ENCODE measurements at regions not wholly inside any gene's neighbourhood (a gene's known extent, or its start where the extent isn't known, plus 50 kb on each side); places are given as distances from the start of the nearest gene placed in this dataset.

DNA sequence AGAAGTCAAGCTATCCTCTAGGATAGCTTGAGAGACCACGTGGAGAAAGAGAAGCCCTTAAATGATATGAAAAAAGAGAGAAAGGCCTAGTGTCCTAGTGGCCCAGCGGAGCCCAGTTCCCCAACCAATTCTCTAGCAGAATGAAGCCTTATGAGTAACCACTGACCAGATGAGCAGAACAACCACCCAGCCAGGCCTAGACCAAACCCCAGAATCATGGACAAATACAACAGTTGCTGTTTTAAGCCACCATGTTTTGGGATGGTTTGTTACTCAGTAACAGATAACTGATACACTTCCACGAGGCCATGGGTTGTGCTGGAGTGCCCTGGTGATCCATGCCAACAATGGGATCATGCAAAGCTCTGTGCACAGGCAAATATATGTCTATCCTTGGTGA, 377.1 kb downstream of the SOX9 start:
- DNase-seq (ENCODE audit: low read depth in 2 of 2), result no peak

DNA sequence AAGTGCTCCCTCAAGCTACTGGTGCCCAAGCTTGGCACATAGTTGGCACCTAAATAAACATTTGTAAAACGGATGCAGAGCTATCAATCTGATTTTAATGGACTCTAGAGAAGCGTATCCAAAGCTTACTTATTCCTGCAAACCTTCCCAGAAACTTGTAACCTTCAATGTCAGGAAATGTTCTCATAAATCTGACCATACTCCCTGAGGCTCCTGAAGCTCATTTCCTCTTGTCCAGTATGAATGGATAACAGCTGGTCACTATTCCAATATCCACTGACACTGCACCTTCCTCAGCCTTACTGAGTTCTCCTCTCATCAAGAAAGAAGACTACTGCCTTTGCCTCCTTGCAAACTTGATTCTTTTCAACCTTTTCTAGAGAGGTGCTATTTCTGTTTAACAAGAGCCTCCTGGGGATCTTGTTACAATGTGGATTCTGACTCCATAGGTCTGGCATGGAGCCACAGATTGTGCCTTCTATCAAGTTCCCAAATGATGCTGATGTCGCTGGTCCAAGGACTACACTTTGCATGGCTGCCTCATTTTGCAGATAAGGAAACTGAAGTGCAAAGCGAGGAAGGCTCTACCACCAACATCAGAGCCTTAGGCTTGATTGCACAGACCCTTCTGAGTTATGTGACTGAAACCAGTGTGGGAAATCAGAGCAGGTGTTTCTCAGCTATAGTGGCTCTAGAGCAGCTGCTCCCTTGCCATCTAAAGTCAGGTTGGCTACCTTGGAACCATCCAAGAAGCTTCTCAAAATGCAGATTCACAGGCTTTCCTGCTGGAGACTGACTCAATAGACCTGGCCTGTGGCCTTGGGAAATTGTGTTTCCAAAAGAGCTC, 377.8 kb downstream of the SOX9 start:
- DNase-seq (ENCODE audit: low read depth in 2 of 2), result no peak

DNA sequence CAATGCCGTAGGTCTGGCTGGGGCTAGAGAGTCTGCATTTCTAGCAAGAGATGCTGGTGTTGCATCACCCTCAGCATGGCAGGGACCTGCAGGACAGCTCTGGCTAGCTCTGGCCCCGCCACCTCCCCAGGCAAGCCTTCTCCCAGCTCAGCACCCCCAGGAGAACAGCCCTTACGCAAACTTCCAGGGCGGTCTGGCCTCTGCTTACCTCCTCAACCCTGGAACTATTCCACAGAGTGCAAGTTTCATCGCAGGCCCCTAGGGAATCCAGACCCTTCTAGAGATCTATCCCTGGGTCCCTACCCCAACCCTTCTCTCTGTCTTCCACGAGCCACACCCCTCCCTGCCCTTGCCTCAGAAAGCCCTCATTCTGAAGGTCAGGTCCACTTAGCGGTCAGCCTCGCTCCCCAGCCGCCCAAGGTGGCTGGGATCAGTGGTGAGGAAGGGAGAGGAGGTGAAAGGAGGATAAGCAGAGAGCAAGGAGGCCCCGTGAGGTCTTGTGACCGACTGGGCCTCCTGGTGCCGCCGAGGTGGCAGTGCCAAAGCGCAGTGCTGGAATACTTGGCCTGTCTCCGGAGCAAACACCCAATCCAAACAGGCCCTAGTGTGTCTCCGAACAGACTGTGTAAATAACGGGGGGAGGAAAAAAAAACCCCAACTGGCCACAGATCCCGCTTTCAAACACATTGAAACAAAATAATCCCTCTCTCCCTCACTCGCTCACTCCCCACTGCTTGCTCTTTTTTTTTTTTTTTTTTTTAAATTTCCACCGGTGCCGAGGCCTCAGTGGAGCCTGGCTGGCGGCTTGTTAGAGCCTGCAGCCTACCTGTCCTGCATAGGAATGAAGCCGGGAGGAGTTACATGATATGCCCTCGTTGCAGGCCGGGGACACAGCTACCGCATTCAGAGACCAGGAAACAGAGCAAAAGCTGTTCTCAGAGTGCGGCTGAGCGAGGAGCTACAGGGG, 380.9 kb downstream of the SOX9 start:
- DNase-seq (ENCODE audit: low read depth in 2 of 2), result no peak

DNA sequence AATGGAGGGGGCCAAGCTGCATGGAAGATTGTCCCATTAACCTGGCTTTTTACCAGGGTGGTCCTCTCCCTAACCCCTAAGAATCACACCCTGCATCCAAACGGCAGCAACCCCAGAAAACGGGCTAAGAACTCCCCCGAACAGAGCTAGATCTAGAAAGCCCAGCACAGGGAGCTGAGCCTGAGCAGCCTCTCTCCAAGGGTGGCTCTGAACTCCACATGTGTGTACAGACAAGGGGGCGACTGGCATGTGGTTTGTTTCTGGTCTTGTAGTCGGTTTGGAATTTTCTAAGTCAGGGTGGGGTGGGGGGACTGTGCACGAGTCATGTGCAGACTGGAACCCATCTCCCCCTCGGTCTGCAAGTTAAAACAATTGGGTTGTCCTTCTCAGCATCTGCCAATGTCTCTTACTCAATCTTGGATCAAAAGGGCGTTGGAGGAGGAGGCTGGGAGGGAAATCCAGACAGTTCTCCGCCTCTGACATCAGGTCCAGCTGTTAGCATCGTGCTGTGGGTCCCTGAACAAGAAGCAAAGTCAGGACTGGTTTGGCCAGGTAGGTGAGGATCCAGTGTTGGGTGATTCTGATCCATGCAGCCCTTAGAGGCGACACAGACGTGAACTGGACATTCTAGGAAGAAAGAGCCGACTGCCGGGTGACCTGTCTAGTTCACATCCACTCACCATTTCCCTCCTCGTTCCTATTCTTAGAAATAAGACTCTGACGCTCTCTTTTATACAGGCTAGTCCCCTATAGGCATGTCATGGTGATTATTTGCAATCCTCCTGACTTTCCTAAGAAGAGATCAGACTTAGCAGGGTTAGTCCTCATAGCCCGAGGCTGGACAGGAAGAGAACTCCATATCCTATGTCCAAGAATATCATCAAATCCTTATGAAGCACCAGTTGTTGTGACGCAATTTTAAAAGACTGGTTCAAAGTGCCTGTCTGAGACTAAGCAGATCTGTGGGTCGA, 381.8 kb downstream of the SOX9 start:
- DNase-seq (ENCODE audit: low read depth in 2 of 2), result no peak

DNA sequence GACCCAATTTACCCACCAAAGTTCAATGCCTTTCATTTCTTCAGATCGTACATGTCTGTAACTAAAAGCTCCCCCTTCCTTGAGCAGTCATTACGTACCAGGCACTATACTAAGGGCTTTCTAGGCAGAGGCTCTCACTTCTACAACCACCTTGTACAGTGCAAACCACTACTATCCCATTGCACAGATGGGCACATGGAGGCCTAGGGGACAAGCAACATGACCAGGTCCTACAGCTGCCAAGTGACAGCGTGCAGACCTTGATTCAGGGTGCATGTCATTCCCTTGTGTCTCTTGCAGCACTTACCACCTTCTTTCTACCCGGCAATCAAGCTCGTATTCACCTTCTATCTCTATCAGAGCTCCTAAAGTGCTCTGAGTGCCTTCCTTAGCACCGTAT, 382.7 kb downstream of the SOX9 start:
- DNase-seq (ENCODE audit: low read depth in 2 of 2), result no peak

DNA sequence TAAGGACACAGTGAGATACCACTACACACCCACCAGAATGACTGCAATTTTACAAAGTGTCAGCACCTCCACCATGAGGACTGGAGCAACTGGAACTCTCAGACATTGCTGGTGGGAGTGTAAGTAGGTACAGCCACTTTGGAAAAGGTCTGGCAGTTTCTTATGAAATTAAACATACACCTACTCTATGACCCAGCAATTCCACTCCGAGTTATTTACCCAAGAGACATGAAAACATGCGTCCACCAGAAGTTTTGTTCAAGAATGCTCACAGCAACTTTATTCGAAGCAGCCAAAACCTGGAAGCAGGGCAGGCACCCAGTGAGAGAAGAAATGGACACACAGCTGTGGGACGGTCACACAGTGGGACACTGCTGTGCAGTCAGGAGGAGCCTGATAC, 384.0 kb downstream of the SOX9 start:
- DNase-seq (ENCODE audit: low read depth in 2 of 2), result no peak

DNA sequence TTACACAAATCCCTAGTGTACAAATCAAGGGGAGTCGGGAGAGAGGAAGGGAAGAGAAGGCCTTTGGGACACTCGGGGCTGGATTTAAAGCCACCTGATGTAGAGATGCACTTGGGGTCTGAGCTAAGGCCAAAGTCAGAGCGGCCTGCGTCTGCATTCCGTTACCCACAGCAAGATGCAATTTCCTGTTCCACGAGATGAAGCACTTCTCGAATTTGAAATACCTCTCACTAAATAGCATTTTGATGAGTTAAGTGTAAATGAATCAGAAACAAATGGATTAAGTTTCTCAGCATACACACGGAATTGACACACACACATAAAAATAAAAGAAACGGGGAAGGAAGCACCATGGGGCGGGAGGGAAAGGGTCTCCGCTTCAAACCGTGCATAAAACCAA, 386.0 kb downstream of the SOX9 start:
- no peak for DNase-seq (ENCODE audit: low read depth in 2 of 2)

DNA sequence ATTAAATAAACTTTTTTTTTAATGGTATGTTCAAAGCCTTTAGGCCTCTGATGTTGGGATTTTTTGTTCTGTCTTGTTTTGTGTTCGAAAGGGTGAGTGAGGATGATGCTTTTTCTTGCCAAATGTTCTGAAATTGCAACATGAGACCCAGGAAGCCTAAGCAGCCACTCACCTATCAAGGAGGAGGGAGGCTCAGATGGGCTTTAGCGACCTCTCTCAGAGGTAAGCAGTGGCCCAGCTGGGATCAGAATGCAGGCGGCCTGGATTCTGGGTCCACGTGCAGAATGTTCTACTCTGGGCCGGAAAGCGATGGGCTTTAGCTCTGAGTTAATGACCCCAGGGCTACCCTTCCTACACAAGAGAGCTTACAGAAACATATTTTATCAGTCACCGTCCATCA, 386.6 kb downstream of the SOX9 start:
- no peak for DNase-seq (ENCODE audit: low read depth in 2 of 2)

DNA sequence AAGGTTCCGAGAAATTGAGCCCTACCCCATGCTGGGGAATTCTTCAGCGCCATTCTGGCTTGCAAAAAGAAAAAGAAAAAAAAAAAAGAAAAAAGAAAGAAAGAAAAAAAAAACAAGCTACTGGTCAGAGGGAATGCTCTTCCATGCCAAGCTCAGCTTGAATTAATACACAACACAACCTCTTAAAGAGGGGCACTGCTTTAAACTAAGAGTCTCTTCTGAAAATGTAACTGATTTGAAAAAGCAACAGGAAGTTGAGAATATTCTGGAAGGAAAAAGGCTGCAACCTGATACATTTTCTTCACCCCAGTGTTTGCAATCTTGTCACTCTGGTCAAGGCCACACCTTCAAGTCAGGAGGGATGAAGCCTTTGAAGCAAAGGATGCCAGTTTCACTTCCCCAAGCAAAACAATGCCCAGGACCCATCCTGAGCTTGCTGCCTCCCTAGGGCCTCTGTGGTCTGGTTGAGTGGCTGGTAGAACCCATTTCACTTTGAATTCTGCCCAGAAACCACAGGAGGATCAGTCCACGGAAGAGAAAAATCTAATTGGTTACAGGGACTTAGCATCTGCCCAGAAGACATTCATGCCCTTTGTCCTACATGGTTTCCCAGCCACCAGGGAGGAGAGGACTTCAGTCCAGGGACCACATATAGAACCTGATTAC, 389.7 kb downstream of the SOX9 start:
- no peak for DNase-seq (ENCODE audit: low read depth in 2 of 2)

DNA sequence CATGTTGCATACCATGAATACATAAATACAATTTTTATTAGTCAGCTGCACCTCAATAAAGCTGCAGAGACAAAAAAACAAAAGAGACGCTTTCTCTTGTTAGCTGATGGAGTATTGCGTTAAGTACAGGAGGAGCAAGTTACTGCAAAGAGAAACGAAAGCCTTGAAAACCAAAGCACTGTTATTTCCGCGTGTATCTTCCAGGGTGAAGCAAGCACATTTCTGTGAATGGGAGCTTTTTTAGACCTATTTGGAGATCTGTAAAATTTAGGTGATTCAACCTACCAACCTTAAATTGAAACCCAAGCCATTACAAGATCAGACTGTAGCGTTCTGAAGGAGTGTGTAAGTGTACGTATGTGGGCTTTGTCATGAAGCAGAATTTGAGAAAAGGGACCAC, 390.4 kb downstream of the SOX9 start:
- DNase-seq (ENCODE audit: low read depth in 2 of 2), result no peak

DNA sequence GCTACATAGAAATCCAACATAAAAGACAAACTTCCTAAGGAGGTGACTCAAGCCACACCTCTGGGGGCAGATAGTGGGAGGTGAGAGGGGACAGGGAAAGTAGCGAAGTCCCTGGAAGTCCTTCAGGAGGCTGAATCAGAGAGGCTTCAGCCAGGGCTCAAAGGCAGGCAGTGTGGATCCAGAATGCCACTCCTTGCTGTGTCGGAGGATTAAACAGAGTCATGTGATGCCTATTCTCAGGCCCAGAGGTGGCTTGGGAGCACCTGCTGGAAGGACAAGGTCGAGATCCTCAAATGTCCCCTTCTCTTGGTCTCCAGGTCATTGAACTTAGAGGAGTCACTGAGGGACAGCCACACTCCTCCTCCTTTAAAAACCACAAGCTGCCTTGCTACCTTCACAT, 391.1 kb downstream of the SOX9 start:
- DNase-seq (ENCODE audit: low read depth in 2 of 2), result no peak

DNA sequence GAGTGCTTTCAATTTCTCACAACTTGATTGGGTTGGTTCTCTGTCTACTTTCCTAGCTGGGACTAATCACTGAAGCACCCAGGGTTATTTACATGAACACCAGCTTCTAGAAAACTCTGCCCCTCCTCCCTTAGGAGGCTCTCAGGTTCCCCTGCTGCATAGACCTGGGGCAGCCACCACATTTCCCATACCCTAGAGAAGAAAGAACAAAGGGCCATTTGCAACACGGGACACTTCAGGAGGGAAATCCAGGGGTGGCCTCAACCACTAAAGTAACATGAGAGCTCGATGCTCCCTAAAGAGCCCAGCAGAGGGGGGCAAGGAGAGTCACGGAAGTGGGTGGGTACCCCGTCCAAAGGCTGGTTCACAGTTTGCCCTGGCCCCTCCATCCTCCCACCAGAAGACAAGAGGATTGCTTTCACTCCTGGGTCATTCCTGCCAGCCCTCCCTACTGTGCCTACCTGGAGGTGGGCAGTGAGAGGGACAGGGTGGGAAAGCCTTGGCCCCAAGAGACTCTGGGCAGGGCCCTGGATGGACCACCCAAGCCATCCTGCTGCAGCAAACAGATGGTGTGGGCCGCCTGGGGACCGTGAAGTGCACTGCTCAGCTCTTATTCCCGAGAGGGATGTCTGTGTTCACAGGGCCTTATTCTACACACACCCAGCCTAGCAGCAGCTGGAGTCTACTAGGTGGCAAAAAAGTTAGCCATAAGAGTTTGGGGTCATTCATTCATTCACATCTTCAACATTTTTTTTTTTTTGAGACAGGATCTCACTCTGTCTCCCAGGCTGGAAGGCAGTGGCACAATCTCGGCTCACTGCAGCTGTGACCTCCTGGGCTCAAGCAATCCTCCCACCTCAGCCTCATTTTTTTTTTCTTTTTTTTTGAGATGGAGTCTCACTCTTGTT, 392.1 kb downstream of the SOX9 start:
- DNase-seq (ENCODE audit: low read depth in 2 of 2), result no peak

DNA sequence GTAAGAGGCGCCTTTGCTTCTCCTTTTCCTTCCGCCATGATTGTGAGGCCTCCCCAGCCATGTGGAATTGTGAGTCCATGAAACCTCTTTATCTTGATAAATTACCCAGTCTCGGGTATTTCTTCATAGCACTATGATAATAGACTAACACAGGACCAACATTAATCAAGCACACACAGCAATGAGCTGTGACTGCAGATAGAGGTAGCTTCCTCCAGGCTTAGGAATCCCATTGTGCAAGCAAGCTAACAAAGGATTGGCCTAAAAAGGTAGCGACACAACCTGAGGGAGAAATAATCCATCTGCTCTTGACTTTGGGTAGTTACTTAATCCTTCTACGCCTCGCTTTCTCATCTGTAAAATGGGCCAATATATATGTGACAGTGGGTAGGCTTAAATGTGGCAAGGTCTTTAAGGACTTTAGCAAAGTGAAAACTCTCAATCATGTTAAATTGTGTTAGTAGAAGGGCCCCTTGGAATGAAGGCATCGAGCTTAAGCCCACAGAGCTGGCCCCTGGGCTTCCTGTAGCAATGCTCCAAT, 393.6 kb downstream of the SOX9 start:
- DNase-seq (ENCODE audit: low read depth in 2 of 2), result no peak

DNA sequence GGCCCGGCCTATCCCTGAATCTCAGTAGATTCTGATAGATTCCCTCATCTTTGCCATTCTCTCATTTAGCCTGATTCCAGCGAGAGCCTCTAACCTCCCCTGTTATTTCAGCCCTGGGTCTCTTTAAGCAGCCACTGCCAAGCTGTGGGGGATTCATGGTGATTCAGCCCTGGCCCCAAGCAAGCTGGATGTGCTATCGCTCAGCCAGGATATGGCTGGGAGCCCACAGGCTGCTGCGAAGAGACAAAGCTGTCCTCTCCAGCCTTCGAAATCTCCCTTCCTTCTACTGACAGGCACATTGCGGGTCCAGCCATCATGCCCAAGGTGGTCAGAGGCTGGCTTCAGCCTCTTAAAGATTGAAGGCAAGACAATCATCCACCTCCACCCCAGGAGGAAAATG, 394.1 kb downstream of the SOX9 start:
- no peak for DNase-seq (ENCODE audit: low read depth in 2 of 2)

DNA sequence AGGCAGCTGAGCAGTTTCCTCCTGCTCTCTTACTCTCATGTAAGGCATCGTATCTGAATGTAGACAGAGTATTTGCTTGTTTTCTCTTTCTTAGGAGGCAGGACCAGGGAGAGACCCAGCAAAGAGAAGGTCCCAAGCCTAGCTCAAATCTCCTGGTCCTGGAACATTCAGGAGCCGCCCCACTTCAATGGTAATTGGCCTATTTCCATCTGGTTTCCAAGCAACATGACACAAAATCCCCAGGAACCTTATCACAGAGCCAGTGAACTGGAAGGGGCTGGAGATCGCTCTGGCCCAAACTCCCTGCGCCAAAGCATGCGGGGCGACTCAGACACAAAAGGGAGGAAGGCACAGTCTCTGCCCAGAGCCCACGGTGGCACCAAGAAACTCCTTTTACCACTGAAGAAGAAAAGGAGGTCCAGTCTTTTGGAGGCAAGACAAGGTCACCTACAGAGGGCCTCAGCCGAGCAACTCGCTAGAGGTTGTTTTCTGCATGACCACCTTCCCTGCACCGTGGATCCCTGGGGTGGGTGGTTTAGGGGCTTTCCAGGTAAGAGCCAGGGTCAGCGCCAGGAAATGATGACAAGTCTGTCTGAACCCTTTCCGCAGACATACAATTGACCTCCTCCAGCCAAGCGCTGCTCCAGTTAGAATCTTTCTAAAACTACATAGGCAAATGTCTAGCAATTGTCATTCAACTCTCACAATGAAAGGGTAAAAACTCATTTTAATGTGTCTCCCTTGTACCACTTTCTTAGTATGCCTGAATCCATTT, 394.7 kb downstream of the SOX9 start:
- no peak for DNase-seq (ENCODE audit: low read depth in 2 of 2)

DNA sequence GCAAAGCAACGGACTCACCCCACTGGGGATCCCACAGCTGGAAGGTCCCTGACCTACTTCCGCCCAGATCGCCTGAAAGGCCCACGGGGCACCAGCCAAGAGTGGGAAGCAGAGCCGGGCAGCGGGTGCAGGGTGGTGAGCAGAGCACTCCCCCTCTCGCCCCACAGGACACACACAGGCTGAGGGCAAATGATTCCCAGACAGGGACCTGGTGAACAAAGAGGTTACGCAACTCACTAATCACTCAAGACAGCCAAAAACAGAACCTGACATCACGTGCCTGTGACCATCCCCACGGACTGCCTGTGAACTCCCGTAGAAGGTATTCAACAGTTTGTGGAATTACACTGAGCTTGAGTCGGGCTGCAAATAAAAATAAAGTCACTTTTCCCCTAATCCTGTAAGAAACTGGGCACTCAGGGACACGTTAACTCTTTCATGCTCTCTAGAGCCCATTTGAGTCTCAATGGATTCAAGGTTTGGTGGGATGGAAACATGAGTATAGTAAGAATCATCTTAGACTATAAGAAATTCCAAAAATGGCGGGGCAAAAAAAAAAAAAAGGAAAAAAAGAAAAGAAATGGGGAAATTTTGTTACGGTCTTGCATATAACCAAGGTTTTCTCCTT, 396.1 kb downstream of the SOX9 start:
- no peak for DNase-seq (ENCODE audit: low read depth in 2 of 2)

DNA sequence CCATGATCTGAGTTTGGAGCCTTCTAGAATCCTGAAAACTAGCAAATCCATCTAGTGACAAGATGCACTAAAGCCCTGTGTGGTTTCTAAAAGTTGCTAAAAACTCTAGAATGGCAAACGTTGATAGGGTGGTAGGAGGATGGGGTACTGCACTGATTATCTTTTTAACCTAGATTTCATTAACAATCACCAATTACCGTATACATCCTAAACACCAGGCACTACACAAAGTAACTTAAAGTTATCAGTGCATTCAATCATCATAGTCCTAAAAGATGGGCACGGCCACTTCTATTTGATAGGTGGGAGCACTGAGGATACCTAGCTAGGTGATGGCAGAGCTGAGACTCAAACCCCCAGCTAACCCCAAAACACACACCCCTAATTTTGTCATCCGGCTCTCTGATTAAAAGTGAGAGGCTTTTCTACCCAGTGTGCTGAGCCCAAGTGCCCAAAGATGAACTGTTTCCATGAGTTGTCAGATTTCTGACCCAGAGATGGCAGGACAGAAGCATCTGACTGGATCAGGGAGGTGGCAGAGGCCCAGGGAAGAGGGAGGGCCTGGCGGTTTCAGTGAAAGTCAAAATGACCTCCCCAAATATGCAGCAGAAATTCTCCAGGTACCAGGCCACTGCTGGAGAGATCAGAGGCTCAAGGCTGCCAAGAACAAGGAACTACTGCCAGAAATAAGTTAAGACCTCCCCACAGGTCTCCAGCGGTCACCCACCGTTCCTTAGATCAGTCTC, 396.8 kb downstream of the SOX9 start:
- no peak for DNase-seq (ENCODE audit: low read depth in 2 of 2)
